Fibroblast of skin of back (primary cell): ENCODE measurements at regions not wholly inside any gene's neighbourhood (a gene's known extent, or its start where the extent isn't known, plus 50 kb on each side); places are given as distances from the start of the nearest gene placed in this dataset.

ENCODE experiments used
- DNase-seq: peaks from one replicate; pipeline ENCODE4 v3.0.0-alpha.2; 2013

DNA sequence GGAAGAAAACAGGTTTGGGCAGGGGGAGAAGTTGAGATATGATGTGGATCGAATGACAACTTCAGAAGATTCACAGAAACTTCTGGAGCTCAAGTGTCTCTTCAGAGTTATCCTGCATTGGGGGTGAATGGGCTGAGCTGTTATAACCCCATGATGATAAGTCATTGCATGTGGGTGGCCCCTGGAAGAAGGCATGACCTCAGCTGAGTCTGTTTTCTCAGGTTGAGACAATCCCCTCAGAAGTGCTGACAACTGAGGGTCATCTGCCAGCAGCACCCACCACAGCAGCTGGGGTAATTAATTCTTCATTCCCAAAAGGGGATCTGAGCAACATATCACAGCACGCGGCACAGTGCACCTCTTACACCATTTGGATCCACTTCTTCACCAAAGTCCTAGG, 138.6 kb upstream of the CAMK1G start:
- DNase-seq = no peak

DNA sequence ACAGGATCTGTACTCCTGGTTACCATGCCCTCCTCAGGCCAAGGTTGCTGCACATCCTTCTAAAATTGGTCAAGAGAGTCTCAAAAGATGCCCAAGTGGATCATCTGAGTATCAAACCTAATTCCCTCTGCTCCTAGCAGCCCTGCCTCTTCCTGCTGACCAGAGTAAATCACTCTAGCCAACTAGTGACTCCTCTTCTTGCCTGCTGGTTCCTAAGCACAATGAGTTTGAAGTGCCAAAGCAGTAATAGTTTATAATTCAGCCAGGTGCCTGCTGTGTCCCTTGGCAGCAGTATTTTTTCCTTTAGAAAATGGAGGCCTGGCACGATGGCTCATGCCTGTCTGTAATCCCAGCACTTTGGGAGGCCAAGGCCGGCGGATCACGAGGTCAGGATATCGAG, 137.9 kb upstream of the CAMK1G start:
- DNase-seq = no peak

DNA sequence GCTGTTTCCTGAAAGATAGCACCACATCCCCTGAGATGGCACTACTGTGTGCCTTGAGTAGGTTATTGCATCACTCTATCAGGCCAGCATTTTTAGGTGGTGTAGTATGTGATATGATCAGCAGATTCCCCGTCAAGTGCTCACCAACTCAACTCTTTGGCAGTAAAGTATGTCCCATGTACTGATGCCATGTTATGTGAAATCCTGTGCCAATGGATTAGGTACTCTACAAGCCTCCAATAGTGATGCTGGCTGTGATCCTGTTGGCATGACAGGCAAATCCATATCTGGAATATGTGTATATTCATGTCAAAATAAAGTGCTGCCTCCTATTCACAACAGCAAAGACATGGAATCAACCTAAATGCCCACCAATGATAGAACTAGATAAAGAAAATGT, 137.2 kb upstream of the CAMK1G start:
- DNase-seq = no peak

DNA sequence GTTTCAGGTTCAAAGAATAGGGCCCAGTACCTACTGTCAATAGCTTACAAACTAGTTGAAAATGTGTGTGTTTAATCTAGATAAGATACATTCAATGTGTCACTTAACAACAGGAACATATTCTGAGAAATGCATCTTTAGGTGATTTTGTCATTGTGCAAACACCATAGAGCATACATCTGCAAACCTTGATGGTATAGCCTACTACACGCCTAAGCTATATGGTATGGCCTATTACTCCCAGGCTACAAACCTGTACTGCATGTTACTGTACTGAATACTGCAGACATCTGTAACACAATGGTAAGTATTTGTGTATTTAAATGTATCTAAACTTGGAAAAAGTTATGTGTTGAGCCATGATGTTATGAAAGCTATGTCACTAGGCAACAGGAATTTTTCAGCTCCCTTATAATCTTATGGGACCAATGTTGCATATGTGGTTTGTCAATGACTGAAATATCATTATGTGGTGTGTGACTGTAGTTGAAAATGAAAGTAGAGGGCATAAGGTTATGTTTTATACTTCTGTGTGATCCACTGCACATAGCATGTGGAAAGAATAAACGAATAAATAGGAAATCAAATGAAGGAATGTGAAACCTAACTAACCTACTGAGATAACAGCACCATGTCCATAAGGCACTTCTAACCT, 129.0 kb upstream of the CAMK1G start:
- DNase-seq = peak; percentile 12

DNA sequence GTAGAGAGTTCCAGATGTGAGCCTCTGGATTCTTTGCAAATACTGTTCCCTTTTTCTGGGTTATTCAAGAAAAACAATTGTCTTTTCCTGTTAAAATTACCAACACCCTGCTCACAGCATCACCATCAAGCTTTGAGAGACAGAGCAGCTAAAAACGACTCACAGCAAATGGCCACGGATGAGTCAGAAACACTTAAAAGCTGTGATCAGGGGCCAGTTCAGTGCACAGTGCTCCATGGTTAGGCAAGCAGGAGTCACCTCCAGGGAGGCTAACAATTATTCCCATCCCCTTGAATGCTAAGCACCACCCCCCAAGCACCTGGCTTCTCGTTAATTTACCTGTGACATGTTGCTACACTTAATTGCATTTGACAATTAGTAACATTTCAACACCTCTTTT, 128.4 kb upstream of the CAMK1G start:
- peak; percentile 19 for DNase-seq

DNA sequence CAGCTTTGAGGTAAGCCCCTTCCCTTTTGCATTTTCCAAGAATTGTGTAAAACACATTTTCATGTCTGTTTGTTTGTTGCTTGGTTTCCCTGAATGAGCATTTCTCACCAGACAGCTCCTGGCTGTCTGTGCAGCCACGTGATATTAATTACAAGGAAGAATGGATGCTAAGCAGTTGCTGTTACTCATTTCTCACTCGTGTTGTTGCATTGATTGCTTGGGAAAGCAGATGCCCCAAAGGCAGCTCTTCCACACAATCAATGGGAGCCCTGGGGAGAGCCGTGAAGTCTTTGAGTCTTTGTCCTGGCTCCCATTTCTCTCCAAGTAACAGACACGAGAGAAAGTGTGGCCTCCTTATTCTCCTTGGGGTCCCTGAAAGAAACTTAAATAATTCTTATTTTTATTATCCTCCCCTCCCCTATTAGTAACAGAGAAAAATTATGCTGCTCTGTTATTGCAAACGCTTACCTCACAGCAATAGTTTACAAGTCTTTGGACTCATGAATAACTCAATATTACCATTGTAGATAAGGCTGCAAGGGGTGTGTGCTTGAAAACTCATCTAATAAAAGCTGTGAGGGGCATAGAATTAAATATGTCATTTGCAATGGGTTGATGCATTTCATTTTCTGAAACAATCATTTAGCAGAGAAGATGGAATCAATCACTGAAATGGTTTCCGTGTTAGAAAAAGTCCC, 127.7 kb upstream of the CAMK1G start:
- no peak for DNase-seq

DNA sequence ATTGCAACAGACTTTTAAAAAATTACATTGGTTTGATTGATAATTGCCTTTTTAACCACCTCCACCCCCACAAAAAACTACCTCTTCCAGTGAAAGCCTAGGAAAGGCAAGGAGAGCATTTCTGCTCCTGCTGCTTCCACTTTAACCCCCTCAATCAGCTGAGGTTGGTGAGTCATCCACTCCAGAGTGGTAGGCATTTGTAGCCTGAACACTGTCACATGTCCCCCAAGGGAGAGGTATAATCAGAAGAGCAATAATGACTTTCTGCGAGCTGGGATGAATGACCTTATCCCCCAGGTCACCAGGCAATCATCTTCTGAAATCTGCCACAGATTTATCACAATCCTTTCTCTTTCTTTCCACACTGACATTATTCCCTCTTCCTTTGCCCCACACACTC, 126.6 kb upstream of the CAMK1G start:
- DNase-seq = peak; percentile 50

DNA sequence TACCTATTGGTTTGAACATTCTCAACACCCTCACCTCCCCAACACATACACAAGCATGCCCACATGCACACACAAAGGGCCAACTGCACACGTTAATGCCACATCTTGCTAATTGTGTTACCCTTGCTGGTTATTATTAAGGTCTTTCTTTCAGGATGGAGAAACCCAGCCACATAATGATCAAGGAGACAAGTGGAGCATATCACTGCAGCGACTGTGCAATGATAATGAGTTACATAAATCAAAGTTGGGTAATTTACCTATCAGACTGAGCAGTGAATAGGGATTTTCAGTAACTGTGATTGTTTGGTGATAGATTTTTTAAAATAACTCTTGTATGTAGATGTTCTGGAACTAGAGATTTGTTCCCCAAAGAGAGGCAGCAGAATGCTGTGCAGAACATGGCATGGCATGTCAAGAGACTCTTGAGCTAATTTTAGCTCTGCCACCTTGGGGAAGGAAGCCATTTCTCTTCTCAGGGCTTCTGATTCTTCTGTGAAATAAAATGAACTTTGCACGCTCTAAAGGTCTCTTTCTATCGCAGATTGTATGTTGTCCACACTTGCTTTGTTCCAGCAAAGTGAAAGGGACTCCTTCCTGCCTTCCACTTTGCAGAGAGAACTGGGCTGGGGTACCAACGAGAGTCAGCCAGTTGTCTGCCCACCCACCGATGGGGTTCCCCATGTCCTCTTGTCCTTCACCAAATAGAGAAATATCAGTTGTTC, 126.0 kb upstream of the CAMK1G start:
- no peak for DNase-seq

DNA sequence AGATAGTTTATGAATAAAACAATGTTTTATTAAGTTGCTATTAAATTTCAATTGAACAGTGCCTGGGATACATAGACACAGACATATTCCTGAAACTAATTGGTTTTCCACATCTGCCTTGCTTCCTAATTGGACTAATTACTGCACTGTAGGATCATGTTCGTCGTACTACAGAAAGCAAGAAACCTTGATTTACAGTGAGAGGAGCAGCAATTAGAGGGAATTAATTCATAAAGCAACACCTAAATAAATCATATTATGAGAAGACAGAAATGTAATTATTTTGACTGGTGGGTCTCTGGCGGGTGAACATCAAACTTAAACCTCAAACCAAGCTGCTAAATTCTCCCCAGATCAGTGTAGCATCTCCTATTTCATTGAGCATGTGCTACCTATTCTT, 124.6 kb upstream of the CAMK1G start:
- DNase-seq = no peak

DNA sequence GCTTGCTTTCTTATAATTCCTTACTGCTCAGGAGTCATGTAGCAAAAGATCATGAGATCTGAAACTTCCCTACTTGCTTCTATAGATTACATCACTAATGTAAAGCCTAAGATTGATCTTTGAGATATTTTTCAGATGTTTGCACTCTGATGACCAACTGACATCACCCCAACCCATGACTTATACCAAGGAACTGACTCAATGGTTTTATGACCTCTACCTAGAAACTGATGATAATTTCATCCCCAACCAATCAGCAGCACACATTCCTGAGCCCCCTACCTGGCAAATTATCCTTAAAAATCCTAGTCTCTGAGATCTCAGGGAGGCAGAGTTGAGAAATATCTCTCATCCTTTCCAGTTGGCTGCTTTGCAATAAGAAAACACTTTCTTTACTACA, 122.3 kb upstream of the CAMK1G start:
- DNase-seq = no peak

DNA sequence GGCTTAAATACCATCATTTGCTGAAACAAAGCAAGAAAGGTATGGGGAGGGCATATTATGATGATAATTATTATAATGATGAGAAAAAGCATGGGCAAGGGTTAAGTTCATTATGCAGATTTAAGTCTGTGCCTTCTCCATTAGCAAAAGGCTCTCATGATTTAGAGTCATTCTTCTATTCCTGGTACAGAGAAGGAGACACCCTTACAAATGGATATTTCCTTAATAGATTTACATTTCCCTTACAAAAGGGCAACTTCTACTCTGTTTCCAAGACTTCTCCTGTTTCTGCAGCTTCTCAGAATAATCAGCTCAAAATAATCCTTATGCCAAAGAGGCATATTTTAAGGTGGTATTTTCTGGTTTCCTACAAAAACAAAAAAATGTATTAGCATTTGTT, 121.1 kb upstream of the CAMK1G start:
- DNase-seq = no peak

DNA sequence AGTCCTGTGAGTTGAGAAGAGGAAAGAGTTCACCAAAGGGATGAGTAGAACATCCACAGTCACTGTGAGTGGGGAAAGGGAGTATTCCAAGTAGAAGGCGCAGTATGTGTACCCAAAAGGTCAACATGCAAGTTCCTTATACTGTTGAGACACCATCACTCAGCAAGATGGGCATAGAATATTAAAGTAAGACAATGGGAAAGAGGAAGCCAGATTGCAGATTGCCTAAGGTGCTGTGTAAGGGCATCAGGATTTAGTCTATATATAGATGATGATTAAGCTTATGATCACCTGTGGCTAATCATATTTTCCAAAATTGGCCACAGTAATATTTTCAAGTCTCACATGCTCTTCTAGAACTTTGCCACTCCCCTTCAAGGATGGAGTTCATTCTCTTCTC, 120.1 kb upstream of the CAMK1G start:
- DNase-seq = no peak

DNA sequence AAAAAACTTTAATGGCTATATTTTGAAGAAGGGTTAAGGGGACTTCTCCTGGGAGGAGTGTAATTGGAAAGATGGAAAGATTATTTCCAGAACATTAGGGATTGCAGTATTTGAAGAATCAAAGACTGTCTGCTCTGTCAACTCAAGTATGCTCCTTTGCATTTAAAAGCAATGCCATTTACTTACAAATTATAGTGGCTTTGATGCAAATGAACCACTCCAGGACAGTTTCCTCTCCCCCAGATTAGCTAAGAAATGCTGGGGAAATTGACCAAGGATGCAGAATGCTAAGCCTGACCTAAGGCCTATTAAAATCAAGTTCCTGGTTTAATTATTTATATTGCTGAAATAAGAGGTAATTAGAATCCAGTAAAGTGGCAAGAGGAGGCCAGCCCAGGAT, 110.5 kb upstream of the CAMK1G start:
- no peak for DNase-seq

DNA sequence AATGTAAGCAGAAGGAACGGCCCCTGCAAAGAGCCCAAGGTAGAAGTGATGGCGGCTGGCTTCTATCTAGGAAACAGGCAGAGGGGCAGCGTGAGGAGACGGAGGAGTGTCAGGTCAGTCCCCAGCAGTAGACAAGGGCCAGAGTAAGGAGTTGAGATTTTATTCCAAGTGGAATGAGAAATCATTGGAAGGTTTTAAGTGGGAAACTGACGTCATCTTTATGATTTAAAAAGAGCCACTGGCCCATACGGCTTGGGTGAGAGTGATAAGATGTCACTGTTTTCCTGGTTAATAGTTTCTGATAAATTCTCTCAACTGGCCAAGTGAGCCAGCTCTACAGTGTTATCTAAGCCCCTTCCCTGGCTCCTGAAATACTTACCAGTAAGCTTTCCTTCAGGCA, 103.2 kb upstream of the CAMK1G start:
- DNase-seq = no peak

DNA sequence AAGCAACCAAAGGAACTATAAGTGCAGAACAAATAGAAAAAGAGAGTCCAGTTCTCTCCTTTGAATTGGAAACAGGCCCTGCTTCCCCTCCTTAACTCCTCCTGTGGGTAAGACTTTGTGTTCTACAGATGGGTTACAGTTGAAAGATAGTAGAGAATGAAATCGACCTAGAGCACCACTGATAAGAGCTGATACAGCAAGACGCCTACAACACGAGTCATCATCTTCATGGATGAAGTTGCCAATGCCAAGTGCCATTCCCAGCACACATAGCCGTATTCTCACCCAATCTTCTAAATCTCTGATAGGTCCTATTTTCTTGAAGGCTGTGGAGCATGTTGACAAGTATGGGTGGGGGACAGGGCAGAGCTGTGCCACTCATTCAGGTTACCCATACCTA, 99.8 kb upstream of the CAMK1G start:
- peak; percentile 7 for DNase-seq

DNA sequence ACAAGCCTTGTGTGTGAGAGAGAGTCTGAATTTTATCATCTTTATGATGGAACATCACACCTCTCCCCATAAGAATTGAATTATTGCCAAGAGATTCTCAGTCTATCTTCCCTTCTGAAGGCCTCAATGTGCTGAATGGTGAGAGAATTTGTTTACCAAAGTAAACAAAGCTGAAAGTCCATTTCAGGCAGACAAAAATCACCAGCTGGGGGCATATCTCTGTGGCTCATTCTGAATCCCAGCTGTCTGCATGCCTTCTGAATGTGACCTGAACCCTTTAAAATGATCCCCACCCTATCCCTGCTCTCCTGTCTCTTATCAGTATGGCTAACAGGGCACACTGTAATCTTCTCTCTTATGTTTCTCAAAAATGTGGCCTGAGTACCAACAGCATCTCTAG, 99.1 kb upstream of the CAMK1G start:
- no peak for DNase-seq

DNA sequence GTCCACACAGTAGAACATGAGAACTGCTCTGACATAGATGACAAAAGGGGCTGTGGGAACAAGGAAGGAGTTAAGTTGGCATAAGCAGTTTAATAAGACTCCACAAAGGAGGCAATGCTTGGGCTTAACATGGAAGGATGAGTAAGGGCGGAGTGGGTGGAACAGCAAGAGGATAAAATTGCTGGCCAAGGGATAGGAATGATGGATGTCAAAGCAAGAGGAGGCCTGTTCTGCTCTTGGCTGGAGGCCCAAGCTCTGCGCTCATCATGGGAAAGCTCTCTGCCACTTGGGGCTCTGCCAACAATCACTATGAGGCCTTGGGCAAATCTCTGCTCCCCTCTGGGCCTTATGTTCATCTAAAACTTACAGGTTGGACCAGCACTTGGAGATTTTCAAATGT, 98.3 kb upstream of the CAMK1G start:
- peak; percentile 79 for DNase-seq

DNA sequence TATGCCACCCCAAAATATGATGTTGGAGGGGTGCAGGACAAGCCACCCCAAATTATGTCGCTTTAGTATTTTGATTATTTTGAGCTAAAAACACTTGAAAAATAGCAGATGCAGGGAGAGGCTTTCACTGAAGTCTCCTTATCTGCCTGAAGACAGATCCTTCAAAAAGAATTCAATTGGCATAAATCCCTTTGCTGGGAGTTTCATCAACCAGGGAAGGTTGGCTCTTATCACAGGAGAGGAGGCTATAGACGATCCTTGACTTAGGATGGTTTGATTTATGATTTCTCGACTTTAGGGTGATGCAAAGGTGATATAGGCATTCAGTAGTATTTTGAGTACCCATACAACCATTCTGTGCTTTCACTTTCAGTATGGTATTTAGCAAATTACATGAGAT, 97.8 kb upstream of the CAMK1G start:
- DNase-seq = no peak

DNA sequence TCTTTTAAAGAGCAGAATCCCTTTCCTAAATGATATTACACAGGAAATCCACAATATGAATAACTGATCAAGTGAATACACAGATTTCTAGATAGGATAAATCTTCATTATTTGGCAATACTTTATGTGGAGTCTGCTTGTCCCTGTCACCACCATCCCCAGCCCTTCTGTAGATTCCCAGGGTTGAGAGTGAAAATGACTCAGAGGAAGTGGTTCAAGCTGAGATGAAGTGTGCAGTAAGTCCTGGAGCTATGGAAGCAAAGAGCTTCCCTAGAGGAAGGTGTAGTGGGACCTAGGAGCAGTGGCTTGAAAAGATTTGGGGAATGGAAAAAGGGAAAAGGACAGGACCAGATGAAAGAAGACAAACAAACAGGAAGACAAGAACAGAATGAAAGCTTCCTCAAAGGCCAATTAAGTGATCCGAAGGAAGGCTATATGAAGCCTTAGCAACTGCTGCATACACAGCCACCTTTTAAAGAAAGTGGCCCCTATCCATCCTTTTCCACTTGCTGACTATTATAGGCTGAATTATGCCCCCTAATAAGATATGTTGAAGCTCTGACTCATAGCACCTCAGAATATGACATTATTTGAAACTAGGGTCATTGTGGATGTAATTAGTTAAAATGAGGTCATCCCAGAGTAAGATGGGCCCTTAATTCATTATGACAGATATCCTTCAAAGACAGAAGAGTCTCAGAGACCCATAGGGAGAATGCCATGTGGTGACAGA, 96.5 kb upstream of the CAMK1G start:
- peak; percentile 69 for DNase-seq

DNA sequence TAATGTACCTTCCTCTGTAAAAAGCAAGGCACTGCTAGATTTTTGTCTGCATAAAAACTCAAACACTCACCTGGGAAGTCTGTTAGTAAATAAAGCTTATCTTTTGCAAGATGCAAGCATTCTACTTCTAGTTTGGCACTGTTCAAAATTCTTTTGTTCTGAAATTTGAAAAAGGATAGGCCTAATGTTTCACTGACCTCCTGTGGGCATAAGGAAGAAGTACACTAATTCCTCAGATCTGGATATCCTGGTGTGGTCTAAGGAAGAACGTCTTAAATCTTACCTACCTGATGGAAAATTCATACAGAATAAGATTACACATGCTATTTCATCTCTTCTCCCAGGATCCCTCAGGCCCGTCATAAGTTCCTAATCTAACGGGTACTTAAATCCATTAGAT, 93.5 kb upstream of the CAMK1G start:
- no peak for DNase-seq

DNA sequence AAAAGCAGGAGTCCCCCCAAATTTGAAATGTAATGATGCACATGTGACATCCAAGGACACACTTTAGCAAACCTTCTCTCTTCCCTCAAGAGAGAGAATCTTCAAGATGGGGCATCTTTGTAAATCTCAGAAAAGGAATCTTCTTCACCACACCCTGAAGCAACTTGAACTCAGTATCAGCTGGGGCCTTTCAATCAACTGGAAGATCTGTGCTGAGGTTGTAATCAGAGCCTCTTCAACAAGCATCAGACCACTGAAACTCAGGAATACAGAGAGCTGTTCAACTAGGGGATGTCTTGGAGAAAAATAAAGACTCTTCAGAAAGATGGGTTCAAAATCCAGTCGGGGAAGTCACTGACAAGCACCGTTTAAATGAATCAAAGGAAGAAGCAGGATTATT, 92.5 kb upstream of the CAMK1G start:
- DNase-seq = no peak

DNA sequence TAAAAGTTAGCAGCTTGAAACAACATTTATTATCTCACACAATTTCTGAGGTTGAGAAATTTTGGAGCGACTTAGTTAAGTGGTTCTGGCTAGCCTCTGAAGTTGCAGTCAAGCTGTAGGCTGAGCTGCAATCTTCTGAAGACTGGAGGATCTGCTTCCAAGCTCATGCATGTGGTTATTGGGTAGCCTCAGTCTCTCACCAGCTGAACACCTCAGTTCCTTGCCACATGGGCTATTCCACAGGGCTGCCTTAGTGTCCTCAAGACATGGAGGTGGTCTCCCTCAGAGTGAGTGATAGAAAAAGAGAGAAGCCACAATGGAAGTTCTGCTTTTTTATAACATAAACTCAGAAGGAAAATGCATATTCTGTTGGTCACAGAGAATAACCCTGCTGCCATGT, 92.0 kb upstream of the CAMK1G start:
- DNase-seq = no peak

DNA sequence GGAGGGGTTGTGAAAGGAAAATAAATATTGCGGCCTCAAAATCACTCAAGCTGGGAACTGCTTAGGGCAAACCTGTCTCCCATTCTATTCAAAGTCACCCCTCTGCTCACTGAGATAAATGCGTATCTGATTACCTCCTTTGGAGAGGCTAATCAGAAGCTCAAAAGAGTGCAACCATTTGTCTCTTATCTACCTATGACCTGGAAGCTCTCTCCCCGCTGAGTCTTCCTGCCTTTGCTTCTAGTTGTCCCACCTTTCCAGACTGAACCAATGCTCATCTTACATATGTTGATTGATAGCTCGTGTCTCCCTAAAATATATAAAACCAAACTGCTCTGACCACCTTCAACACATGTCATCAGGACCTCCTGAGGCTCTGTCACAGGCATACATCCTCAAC, 91.6 kb upstream of the CAMK1G start:
- DNase-seq = no peak
